GM19468 (cell line): ENCODE measurements at regions not wholly inside any gene's neighbourhood (a gene's known extent, or its start where the extent isn't known, plus 50 kb on each side); places are given as distances from the start of the nearest gene placed in this dataset.
"Not testable (repeated sequence)": the region's sequence is repeated elsewhere in the genome, so short reads cannot be mapped to it uniquely, and the experiment has no call there.

Experiments
- ATAC-seq: cut with Tn5 transposase; IDR thresholded peaks from one replicate; pipeline ENCODE4 v1.9.1; 2021; ENCODE audit warnings: mild to moderate bottlenecking, moderate library complexity, moderate number of reproducible peaks; ENCODE audit not compliant: unreplicated experiment; ENCODE audit errors: extremely low read depth

DNA sequence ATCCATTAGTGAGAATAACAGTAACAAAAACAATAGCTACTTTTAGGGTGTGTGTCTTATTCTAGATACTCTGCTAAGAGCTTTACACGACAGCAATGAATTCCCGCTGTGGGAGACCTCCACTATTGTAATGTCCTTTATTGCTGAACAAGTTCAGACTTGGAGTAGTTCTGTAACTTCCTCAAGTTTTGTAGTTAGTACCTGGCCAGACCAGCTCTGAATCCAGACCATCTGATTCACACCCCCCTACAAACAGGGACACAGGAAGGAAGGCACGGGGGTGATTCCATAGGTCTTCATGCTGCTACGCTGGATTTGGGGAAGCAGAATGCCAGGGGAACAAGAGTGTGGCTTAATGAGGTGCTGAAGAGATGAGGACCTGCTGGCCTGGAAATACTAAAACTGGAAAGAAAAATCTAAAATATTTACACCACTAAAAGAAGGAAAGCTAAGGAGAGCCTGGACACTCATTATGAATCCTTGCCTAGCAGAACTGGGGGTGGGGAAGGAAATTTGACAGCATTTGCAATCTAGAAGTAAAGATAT lies 194.6 kb upstream of the TMEM72 start:
- no peak for ATAC-seq

DNA sequence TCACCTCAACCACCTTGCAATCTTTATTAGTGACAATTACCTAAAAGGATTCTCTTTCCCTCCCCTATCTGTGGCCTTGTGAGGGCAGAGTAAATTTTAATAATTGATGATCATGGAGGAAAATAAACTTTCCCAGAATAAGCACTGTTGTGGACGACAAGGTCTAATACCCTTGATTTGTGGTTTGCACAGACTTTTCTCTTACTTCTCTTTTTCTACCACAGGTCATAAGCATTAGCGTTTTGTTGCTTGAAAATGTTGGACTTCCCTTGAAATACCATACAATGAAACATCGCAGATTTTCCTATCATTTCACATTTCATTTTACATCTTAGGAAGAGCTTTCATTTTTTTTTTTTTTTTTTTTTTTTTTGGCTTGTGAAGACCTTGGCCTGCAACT lies 188.1 kb upstream of the TMEM72 start:
- ATAC-seq = no peak

DNA sequence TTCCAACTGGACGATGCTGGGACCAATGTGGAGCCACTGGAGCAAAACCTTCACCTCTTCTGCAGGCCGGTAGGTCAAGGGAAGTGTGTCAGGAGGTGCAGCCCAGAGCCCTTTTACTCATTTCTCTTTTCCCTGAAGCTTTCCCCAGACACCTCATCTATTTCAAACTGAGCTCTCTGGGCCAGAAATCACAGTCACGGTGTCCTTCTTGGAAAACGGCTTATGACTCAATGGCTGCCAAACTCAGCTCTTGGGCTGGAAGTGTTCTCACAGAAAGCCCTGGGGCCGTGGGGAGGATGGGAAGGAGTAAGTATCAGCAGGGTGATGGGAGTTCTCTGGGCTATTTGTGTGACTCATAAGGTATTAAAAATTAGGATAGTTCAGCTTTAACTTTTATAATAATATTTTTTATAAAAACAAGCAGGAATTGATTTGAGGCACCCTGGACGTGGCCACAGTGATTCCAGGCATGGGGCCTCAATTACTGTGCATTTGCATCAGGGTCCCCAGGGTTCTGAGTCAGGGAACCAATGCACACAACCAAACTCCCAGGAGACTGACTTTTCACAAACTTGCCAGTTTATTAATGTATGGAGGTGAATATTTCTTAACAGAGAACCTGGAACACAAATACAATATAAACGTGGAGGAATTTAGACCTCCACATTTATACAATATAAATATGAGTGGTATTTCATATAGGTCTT lies 187.4 kb upstream of the TMEM72 start:
- no peak for ATAC-seq

DNA sequence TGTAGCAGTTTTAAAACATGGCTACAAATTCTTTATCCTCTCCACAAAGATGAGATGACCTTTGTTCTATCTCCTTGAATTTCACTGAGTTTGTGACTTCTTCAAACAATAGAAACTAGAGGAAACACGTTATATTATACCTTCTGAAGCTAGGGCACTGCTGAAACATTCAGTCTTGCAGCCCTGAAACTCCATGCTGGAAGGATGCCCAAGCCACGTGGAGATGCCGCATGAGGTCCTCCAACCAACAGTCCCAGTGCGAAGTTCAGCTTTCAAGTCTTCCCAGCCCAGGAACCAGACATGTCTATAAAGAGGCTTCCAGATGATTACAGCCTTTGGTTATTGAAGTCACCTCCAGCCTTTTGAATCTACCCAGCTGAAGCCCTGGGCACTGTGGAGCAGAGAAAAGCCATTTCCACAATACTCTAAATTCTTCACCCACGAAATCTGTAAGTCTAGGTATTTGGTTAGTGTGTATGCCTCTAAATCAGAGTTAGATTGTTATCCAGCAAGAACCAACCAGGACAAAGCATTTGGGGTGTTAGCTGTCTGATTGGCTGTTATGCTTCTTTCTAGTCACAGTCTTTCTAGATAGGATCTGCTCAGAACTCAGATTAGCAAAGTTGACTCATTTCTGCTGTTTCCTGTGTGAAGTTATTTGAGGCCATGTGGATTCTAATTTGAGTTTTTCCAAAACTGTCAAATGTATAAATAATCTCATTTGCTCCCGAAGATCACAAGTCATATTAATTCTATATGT lies 186.5 kb upstream of the TMEM72 start:
- ATAC-seq = no peak

DNA sequence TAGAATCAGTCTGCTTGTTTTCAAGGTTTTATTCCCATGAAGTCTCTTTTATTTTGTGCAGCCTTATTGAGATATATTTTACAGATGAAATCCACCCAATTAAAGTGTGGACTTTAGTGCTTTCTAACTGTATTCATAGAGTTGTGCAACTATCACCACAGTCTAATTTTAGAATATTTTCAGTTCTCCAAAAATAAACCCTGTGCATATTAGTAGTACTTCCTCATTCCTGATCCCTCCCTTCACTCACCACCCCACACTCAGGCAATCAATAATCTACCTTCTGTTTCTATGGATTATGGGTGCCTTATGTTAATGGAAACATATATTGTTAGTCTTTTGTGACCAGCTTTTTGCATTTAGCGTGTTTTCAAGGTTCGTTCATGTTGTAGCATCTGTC lies 185.7 kb upstream of the TMEM72 start:
- ATAC-seq = peak; percentile 55

DNA sequence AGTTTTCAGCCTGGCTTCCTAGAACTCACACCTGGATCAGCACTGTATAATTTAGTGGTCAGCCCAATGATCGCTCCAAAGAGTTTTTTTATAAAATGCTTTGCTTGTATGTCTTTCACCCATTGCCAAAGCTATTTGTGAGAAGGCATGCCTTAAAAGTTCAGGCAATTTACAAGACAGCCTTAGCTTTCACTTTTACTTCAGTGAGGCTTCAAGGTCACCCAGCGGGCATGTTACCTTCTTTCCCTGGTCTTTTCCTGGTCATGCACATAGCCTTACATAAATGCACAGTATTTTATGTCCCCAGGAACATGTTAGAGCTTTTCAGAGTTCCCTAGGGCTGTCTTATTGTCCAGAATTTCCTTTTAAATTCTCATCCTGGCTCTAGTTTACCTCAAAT lies 179.9 kb upstream of the TMEM72 start:
- ATAC-seq = no peak

DNA sequence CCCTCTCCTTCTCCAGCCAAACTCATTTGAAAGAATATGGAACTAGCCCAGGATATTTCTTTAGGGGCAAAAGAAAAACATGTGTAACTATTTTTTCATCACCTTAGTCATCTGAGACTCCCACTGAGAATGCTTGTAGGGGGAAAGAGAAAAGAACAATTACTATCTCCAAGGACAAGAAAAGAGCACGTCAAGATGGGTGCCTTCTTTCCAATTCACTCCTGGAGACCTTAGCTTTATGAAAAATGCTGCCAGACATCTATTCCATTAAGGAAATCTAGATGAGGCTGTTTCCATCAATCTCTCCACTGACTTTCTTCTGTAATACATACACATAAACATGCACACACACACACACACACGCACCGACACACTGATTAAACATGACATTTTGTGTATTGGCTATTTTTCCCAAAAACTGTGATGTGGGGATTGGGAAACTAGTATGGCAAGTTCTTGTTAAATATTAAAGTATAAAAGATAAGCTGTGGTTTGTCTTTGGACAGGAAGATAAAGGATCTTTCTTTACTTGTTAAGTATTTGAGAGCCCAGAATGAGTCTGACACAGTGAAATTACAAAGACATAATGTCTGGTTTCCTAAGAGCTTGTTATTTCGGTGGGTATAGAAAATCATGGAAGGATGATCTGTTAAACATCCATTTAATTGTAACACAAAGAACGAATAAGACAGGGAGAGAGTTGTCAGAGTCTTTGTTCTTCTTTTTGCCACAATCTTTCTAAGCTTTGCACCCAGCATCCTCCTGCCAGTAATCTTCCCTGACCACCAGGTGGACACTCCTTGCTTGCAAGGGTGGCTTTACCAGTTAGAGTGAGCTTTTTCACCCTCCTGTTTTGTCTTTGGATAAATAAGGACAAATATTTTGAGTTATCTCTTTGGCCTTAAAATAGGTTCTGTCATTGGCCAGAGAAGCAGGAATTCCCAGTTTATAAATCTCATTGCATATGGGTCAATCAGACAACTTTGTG lies 177.3 kb upstream of the TMEM72 start:
- no peak for ATAC-seq

DNA sequence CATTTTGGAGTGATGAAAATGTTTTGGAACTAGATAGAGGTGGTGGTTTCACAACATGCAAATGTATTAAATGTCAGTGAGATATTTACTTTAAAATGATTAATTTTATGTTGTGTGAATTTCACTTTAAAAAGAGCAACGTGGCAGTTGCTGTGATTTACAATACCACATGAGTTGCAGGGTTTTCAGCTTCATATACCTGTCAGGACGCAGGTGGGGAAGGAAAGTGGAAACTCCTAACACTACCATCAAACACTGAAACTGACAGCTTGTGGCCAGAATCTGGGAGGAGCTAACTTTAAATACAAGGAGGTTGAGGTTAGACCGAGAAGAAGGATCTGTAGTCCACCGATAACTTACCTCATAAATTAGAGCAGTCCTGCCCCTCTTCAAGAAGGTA lies 168.9 kb upstream of the TMEM72 start:
- ATAC-seq = no peak

DNA sequence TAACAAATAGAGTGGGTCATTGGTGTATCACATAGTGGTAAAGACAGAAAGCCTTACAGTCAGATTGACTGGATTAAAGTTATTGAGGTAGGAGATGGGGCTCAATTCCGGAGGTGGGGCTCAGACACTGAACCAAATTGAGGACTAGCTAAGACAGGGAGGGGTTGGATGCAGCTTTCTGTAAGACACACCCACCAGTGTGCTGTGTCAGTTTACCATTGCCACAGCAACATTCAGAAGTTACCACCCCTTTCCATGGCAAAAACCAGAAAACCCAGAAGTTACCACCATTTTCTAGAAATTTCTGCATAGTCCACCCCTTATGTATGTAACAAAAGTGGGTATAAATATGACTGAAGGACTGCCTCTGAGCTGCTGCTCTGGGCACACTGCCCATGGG lies 167.6 kb upstream of the TMEM72 start:
- no peak for ATAC-seq

DNA sequence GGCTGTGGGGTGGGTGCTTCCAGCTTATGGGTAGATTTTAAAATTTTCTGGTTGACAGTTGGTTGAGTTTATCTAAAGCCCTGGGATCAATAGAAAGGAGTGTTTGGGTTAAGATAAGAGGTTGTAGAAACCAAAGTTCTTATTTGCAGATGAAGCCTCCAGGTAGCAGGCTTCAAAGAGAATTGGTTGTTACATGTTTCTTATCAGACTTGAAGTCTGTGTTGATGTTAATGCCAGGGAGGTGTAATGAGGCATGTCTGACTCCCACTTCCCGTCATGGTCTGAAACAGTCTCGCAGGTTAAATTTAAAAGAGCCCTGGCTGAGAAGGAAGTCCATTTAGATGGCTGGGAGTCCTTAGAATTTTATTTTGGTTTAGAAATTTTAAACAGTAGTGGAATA lies 165.2 kb upstream of the TMEM72 start:
- no peak for ATAC-seq

DNA sequence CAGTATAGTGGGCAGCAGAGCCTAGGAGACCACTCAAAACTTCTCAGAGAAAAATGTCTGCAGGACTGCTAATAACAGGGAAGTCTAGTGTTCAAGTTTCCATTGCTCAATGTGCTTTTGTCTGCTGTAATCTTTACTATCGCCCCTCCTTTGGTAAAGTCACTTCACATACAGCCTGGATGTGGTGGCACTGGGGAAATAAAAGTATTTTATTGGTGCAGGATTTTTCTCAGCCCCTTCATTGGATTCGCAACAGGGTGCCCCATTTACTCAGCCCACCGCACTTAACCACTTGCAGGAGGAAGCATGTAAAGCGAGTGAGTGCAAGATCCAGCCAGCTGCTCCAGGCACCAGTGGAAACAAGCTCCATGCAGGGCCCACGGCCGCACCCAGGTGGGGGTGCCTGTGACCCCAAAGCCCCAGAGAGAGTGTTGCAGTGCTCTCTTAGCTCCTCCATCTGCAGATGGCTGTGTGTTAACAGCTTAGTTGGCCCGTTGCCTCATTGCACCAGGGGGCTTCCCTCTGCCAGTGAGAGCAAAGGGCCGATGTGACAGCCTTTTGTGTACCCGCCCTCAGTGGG lies 163.5 kb upstream of the TMEM72 start:
- no peak for ATAC-seq

DNA sequence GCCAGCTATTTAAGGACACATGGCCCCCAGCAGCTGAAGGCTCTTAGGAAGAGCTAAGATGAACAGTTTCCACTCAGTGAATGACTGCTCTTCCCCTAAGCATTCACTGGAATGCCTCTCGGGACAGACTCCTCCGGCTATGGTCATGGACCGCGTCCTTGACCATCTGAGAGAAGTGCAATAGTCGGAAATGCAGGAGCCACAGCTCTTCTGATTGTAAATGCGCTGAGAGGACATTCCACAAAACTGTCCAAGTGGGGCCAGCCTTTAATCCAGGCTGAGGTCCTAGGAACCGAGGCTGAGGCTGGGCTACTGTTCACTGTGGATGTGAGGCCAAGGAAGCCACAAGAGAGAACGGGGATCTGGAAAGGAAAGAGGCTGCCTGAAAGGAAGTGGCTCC lies 162.0 kb upstream of the TMEM72 start:
- ATAC-seq = no peak

DNA sequence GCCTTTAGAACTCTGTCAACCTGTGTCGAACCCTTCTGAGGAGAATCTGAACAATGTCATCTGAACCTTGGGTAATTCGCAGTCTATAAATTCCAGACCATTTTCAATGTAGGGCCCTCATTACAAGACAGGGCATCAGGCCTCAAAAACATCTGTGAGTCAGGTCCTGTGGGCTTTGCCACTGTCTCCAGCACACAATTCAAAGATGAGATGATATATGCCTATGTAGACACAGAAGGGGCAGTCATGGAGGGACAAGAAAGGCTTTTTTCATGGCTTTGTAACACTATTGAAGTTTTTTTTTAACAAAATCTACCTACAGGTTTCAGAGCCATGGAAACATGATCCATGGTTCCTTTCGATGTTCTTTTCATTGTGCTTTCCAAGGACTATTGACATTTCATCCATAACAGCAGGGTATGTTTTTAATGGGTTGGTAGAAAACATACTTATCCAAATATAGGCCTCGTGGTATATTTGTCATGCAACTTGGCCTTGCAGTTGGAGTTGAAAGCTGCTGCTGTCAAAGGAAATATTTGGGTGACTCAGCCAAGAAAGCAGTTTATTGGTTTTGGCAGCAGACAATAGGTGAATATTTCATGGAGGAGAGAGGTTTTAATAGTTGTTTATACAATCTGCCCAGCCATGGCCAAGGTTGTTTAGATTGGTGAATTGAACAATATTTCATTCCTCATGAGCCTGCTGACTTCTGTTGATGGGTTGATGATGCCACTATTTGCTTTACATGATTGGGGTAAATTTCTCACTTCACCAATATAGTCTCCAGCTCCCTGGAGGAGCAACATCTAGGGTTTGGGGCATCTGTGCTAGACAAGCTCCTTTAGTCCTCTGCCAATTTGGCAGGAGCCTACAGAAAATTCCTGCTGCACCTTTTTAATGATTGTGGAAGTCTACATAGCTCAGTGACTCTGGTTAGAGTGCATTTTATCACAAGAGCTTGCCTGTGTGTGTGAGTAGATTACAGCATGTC lies 158.4 kb upstream of the TMEM72 start:
- no peak for ATAC-seq

DNA sequence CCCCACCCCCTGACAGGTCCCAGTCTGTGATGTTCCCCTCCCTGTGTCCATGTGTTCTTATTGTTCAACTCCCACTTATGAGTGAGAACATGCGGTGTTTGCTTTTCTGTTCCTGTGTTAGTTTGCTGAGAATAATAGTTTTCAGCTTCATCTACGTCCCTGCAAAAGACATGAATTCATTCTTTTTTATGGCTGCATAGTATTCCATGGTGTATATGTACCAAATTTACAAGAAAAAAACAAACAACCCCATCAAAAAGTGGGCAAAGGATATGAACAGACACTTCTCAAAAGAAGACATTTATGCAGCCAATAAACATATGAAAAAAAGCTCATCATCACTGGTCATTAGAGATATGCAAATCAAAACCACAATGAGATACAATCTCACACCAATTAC lies 156.8 kb upstream of the TMEM72 start:
- not testable (repeated sequence) for ATAC-seq

DNA sequence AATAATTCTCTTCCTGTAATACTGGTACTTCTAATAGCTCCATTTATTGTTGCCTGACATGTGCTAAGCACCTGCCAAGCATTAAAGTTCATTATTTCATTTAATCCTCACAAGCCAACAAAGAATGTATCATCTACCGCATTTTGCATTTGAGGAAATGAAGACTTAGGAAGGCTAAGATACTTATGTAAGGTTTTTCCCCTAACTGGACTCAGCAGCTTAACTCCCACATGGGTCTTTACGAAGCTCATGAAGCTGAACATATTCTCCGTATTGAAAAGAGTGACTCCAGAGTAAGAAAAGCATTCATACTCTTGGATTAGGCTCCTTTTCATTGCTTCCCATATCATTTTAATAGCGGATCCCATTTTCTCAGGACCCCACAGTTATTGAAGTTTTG lies 155.7 kb upstream of the TMEM72 start:
- ATAC-seq = no peak

DNA sequence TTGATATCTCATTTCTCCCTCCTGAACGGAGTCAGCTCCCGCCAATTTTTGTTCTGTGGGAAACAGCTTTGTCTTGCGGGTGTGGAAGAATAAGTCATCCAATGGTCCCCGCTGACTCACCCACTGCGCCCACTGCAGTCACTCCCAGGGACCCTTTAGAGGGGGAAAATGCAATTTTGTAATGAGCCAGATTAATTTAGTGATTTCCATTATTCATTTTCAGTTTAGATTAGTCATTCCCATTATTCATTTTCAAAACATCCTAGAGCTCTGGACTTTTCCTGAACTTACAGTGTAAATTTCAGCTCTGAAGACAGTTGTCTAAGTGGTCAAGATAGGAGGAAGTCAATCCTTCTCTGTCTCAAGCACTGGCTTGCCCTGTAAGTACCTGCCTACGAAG lies 154.9 kb upstream of the TMEM72 start:
- no peak for ATAC-seq

DNA sequence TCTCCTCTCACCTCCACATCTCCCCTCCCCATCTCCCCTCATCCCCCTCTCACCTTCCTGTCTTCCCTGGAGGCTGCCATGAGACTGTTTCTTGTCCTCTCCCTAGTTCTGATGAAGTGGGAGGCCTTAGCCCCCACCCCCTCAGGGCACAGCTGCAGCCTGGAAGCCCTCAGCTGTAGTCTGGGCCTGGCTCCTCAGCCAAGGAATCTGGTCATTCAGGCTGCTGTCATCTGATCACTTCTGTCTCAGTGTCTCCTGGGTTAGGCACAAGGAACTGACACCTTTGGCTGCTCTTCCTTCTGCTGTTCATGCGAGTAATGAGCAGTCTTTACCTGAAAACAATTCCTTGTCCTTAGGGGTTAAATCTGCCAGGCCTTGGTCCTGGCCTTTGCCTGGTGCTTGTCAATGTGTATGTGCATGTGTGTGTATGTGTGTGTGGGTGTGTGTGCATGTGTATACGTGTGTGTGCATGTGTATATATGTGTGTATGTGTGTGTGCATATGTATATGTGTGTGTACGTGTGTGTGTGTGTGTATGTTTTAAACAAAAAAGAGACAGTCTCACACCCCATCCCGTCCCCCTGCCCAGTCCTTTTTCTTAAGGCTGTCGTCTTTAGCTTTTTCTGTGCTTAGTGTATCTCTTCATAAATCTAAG lies 153.5 kb upstream of the TMEM72 start:
- no peak for ATAC-seq

DNA sequence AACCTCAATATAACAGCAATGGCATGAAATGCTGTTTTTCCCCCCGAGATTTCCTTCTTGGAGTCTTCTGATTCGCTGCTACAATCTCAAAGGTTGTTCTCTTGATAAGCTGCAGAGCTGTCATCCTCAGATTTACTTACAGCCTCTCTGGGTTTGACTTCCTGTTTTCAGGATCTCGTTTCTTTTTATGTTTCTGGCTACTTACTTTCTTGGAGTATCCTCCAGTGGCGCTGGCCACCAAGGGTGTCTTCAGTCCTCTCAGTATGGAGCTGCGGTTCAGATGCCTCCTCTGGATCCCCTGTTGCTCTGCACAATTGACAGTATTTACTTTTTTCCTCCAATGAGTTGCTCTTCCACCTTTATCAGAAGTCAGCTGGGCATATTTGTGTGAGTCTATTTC lies 152.0 kb upstream of the TMEM72 start:
- no peak for ATAC-seq

DNA sequence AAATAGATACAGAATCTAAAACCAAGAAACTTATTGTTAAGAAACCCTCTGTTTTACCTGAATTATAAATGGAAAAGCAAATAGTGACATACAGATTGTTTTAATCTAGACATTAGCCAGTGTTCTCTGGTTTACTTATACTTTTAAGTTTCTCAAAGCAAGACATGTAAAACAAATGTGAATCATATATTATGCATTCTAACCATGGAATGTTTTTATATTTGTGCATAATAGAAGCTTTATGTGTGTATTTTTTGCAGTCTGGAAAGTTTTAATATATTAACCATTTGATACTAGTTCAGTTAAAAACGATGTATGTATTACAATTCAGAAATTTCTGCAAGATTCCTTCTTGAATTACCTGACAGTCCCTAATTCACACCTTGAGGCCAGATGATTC lies 150.6 kb upstream of the TMEM72 start:
- ATAC-seq = no peak
